ENCODE measurements at regions not wholly inside any gene's neighbourhood (a gene's known extent, or its start where the extent isn't known, plus 50 kb on each side); places are given as distances from the start of the nearest gene placed in this dataset.
"Not testable (repeated sequence)": the region's sequence is repeated elsewhere in the genome, so short reads cannot be mapped to it uniquely, and the experiment has no call there.

- DNase-seq (ENCODE audit: low spot score): no peak
Observed at GRCh38 chr3:74978684-74979083, 364.2 kb upstream of the CNTN3 start.

GRCh38 chr3:74985028-74985904, 370.8 kb upstream of the CNTN3 start:
- not testable (repeated sequence) for DNase-seq (ENCODE audit: low spot score)

- no peak for DNase-seq (ENCODE audit: low spot score)
Observed at GRCh38 chr3:74988095-74988494, 373.6 kb upstream of the CNTN3 start.

- DNase-seq (ENCODE audit: low spot score): no peak
Observed at GRCh38 chr3:74992898-74993297, 378.4 kb upstream of the CNTN3 start.

- peak; percentile 43 for DNase-seq (ENCODE audit: low spot score)
Observed at GRCh38 chr3:75001330-75001729, 386.9 kb upstream of the CNTN3 start.

GRCh38 chr3:75012791-75013331, 398.4 kb upstream of the CNTN3 start:
- no peak for DNase-seq (ENCODE audit: low spot score)

GRCh38 chr3:75014008-75014407, 399.5 kb upstream of the CNTN3 start:
- DNase-seq (ENCODE audit: low spot score): no peak

GRCh38 chr3:75015280-75015679, 400.8 kb upstream of the CNTN3 start:
- no peak for DNase-seq (ENCODE audit: low spot score)

- DNase-seq (ENCODE audit: low spot score): no peak
Observed at GRCh38 chr3:75035146-75035545, 420.7 kb upstream of the CNTN3 start.

GRCh38 chr3:75042941-75043340, 428.5 kb upstream of the CNTN3 start:
- DNase-seq (ENCODE audit: low spot score): no peak

- no peak for DNase-seq (ENCODE audit: low spot score)
Observed at GRCh38 chr3:75048650-75049049, 434.2 kb upstream of the CNTN3 start.

GRCh38 chr3:75049533-75049932, 435.1 kb upstream of the CNTN3 start:
- no peak for DNase-seq (ENCODE audit: low spot score)

- DNase-seq (ENCODE audit: low spot score): no peak
Observed at GRCh38 chr3:75059120-75059519, 444.7 kb upstream of the CNTN3 start.

- DNase-seq (ENCODE audit: low spot score): no peak
Observed at GRCh38 chr3:75061806-75062205, 447.3 kb upstream of the CNTN3 start.

GRCh38 chr3:75075158-75075557, 460.7 kb upstream of the CNTN3 start:
- no peak for DNase-seq (ENCODE audit: low spot score)

GRCh38 chr3:75076481-75076880, 462.0 kb upstream of the CNTN3 start:
- no peak for DNase-seq (ENCODE audit: low spot score)

GRCh38 chr3:75078290-75078689, 463.8 kb upstream of the CNTN3 start:
- no peak for DNase-seq (ENCODE audit: low spot score)

GRCh38 chr3:75082845-75083244, 468.4 kb upstream of the CNTN3 start:
- DNase-seq (ENCODE audit: low spot score): no peak

- no peak for DNase-seq (ENCODE audit: low spot score)
Observed at GRCh38 chr3:75089841-75090240, 475.4 kb upstream of the CNTN3 start.

- DNase-seq (ENCODE audit: low spot score): peak; percentile 1
Observed at GRCh38 chr3:75101329-75102147, 487.1 kb upstream of the CNTN3 start.

- DNase-seq (ENCODE audit: low spot score): no peak
Observed at GRCh38 chr3:75110741-75111140, 496.3 kb upstream of the CNTN3 start.

GRCh38 chr3:75115695-75116094, 501.2 kb upstream of the CNTN3 start:
- DNase-seq (ENCODE audit: low spot score): no peak

GRCh38 chr3:75118779-75119178, 504.3 kb upstream of the CNTN3 start:
- DNase-seq (ENCODE audit: low spot score): no peak

Measured in GM03348 (cell line).